Type B pancreatic cell (in vitro differentiated cells): ENCODE measurements at regions not wholly inside any gene's neighbourhood (a gene's known extent, or its start where the extent isn't known, plus 50 kb on each side); places are given as distances from the start of the nearest gene placed in this dataset.
A peak's percentile ranks its signal among the peaks of the same experiment; 100 is the strongest.

Experiments used
- DNase-seq: peaks from one replicate; pipeline ENCODE4 v3.0.0; 2021; ENCODE audit warnings: mixed read lengths; ENCODE audit not compliant: unreplicated experiment; ENCODE audit errors: extremely low spot score
- H3K27ac Mint-ChIP-seq: 2 replicates; pipeline ENCODE4 v1.8.0; 2021; ENCODE audit warnings: mild to moderate bottlenecking, mixed read lengths
- H3K27me3 Mint-ChIP-seq: 2 replicates; pipeline ENCODE4 v1.8.0; 2021; ENCODE audit warnings: mixed read lengths
- H3K36me3 Mint-ChIP-seq: 2 replicates; pipeline ENCODE4 v1.8.0; 2021; ENCODE audit warnings: mixed read lengths
- H3K4me1 Mint-ChIP-seq: one replicate; pipeline ENCODE4 v1.8.0; 2021; ENCODE audit warnings: mixed read lengths; ENCODE audit not compliant: unreplicated experiment
- H3K4me3 Mint-ChIP-seq: 2 replicates; pipeline ENCODE4 v1.8.0; 2021; ENCODE audit warnings: mild to moderate bottlenecking, mixed read lengths
- H3K9me3 Mint-ChIP-seq: 2 replicates; pipeline ENCODE4 v1.8.0; 2021; ENCODE audit warnings: mixed read lengths
- CTCF ChIP-seq: fragments of 200-600 bp; sonication (generic); conservative IDR thresholded peaks from 2 replicates; pipeline ENCODE4 v1.5.0; 2021; ENCODE audit warnings: antibody characterized with exemption, mild to moderate bottlenecking
- microRNA-seq: library from miRNA; unstranded; fragments of <30 nt; microRNA quantifications from one replicate; pipeline ENCODE4, GENCODE V29; 2020

- no peaks in the 10 kb centered on the region for H3K36me3 Mint-ChIP-seq
- H3K4me3 Mint-ChIP-seq: no peak overlapping the region
- DNase-seq: no peak
- no peak for TF ChIP-seq CTCF
- H3K27ac Mint-ChIP-seq: no peak overlapping the region
- peaks cover 18% of the 10 kb centered on the region for H3K4me1 Mint-ChIP-seq
- H3K27me3 Mint-ChIP-seq: no peaks in the 10 kb centered on the region
- H3K9me3 Mint-ChIP-seq: no peaks in the 10 kb centered on the region
Observed at GRCh38 chr5:149432911-149433401, 53.9 kb upstream of the IL17B start.

GRCh38 chr5:149432376-149432775 lies 53.3 kb upstream of the IL17B start:
- no peak for TF ChIP-seq CTCF
- H3K27me3 Mint-ChIP-seq: no peaks in the 10 kb centered on the region
- no peaks in the 10 kb centered on the region for H3K9me3 Mint-ChIP-seq
- H3K4me3 Mint-ChIP-seq: no peak overlapping the region
- DNase-seq: no peak
- H3K4me1 Mint-ChIP-seq: peaks cover 17% of the 10 kb centered on the region
- no peaks in the 10 kb centered on the region for H3K36me3 Mint-ChIP-seq
- no peak overlapping the region for H3K27ac Mint-ChIP-seq

- Mint-ChIP-seq H3K9me3 (no peaks in the 10 kb centered on the region), H3K36me3 (peaks cover 3% of the 10 kb centered on the region), H3K4me3 (no peak overlapping the region), H3K27ac (no peak overlapping the region), H3K27me3 (no peaks in the 10 kb centered on the region), H3K4me1 (peaks cover 13% of the 10 kb centered on the region)
- no peak for DNase-seq
- TF ChIP-seq CTCF: no peak
Observed at GRCh38 chr5:149429839-149430721, 51.0 kb upstream of the IL17B start.

Small RNAs in the stretch of these regions (microRNA-seq; reads per million reads assigned to microRNA genes)
- 44.9 reads per million, percentile 54 among the genes with 10 or more reads in this experiment for gene MIR145
